RWPE2 (cell line): ENCODE measurements at regions not wholly inside any gene's neighbourhood (a gene's known extent, or its start where the extent isn't known, plus 50 kb on each side); places are given as distances from the start of the nearest gene placed in this dataset.

Experiments used
- ATAC-seq: fragments of 200-7000 bp; cut with Tn5 transposase; 3 replicates; pipeline ENCODE4 v1.9.1; 2021; ENCODE audit warnings: low read depth
- DNase-seq: peaks from one replicate; pipeline ENCODE4 v3.0.0-alpha.2; 2020; ENCODE audit warnings: low spot score
- H3K27ac ChIP-seq: fragments of 450-650 bp; 2 replicates; pipeline ENCODE4 v1.5.1; 2017; ENCODE audit warnings: mild to moderate bottlenecking; ENCODE audit not compliant: poor library complexity, severe bottlenecking
- H3K27me3 ChIP-seq: fragments of 250-450 bp; sonication (Bioruptor Pico); 2 replicates; pipeline ENCODE4 v1.5.1; 2021; ENCODE audit warnings: mild to moderate bottlenecking, moderate library complexity; ENCODE audit not compliant: insufficient read depth, poor library complexity, severe bottlenecking
- H3K36me3 ChIP-seq: fragments of 250-450 bp; sonication (Bioruptor Pico); 2 replicates; pipeline ENCODE4 v1.5.1; 2020; ENCODE audit warnings: low read depth, mild to moderate bottlenecking, moderate library complexity
- H3K4me1 ChIP-seq: fragments of 250-450 bp; sonication (Bioruptor Pico); 2 replicates; pipeline ENCODE4 v1.5.1; 2021; ENCODE audit warnings: mild to moderate bottlenecking, moderate library complexity; ENCODE audit not compliant: insufficient read depth, poor library complexity, severe bottlenecking
- H3K4me3 ChIP-seq: fragments of 250-450 bp; sonication (Bioruptor Pico); 2 replicates; pipeline ENCODE4 v1.5.1; 2021; ENCODE audit warnings: mild to moderate bottlenecking, moderate library complexity; ENCODE audit not compliant: severe bottlenecking
- H3K9me3 ChIP-seq: fragments of 250-450 bp; sonication (Bioruptor Pico); 2 replicates; pipeline ENCODE4 v1.5.1; 2021; ENCODE audit warnings: mild to moderate bottlenecking, moderate library complexity; ENCODE audit not compliant: severe bottlenecking
- TF ChIP-seq, protein P1 (sequence below): fragments of 450-650 bp; IDR thresholded peaks from one replicate; pipeline ENCODE4 v1.5.1; 2017; ENCODE audit warnings: mild to moderate bottlenecking, moderate library complexity; ENCODE audit not compliant: poor library complexity, severe bottlenecking

GRCh38 chr14:38442208-38442607 is 186.3 kb upstream of the CLEC14A start:
- H3K27me3 ChIP-seq = no peaks in the 10 kb centered on the region
- TF ChIP-seq, protein P1, sequence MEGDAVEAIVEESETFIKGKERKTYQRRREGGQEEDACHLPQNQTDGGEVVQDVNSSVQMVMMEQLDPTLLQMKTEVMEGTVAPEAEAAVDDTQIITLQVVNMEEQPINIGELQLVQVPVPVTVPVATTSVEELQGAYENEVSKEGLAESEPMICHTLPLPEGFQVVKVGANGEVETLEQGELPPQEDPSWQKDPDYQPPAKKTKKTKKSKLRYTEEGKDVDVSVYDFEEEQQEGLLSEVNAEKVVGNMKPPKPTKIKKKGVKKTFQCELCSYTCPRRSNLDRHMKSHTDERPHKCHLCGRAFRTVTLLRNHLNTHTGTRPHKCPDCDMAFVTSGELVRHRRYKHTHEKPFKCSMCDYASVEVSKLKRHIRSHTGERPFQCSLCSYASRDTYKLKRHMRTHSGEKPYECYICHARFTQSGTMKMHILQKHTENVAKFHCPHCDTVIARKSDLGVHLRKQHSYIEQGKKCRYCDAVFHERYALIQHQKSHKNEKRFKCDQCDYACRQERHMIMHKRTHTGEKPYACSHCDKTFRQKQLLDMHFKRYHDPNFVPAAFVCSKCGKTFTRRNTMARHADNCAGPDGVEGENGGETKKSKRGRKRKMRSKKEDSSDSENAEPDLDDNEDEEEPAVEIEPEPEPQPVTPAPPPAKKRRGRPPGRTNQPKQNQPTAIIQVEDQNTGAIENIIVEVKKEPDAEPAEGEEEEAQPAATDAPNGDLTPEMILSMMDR = no peak
- ATAC-seq (no peak), DNase-seq (no peak)
- H3K27ac ChIP-seq = no peak overlapping the region
- H3K4me3 ChIP-seq = no peak overlapping the region
- no peaks in the 10 kb centered on the region for H3K9me3 ChIP-seq
- H3K4me1 ChIP-seq = no peaks in the 10 kb centered on the region
- no peaks in the 10 kb centered on the region for H3K36me3 ChIP-seq

DNA sequence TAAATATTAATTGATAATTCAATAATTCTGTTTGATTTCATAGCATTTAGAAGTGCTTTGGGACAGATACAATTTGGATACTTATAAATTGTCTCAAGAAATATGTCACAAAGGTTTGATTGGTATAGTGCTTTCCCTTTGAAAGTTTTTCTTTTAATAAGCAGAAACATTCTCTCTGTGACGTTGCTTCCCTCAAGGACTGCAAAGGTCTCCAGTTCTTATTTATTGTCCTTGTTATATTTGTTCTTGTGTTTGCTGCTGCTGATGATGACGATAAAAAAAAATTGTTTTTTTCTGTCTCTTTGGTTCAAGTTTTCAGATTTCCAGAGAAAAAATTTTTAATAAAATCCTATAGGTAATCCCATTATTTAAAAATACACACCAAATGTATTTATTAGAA is 176.3 kb upstream of the CLEC14A start:
- H3K27me3 ChIP-seq = no peaks in the 10 kb centered on the region
- no peaks in the 10 kb centered on the region for H3K36me3 ChIP-seq
- no peak overlapping the region for H3K27ac ChIP-seq
- H3K9me3 ChIP-seq = no peaks in the 10 kb centered on the region
- no peak for DNase-seq
- no peak overlapping the region for H3K4me3 ChIP-seq
- TF ChIP-seq, protein P1 = no peak
- H3K4me1 ChIP-seq = no peaks in the 10 kb centered on the region
- ATAC-seq = no peak

GRCh38 chr14:38431156-38431555 is 175.3 kb upstream of the CLEC14A start:
- H3K4me3 ChIP-seq = no peak overlapping the region
- no peak for DNase-seq
- H3K4me1 ChIP-seq = no peaks in the 10 kb centered on the region
- no peaks in the 10 kb centered on the region for H3K27me3 ChIP-seq
- H3K27ac ChIP-seq = no peak overlapping the region
- no peaks in the 10 kb centered on the region for H3K9me3 ChIP-seq
- no peaks in the 10 kb centered on the region for H3K36me3 ChIP-seq
- TF ChIP-seq, protein P1 = no peak
- ATAC-seq = no peak

DNA sequence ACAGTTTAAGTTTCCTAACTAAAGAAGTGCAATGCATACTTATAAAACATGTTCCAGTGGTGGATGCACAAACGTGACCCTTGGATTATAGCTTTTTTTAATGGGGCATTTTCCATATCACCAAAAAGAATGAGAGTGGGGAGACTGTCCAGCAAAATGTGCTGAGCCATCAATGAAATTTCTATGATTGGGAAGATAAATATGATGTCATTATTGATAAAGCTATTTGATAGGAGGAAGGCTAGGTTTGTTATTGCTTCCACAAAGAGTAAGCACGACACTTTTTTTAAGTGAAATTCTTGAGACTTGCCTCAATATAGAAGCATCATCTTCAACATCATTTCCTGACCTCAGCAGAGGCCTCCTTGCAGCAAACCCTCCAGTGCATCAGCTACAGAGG is 174.6 kb upstream of the CLEC14A start:
- H3K4me1 ChIP-seq = no peaks in the 10 kb centered on the region
- no peaks in the 10 kb centered on the region for H3K36me3 ChIP-seq
- no peaks in the 10 kb centered on the region for H3K27me3 ChIP-seq
- no peaks in the 10 kb centered on the region for H3K9me3 ChIP-seq
- DNase-seq = no peak
- TF ChIP-seq, protein P1 = no peak
- H3K27ac ChIP-seq = no peak overlapping the region
- H3K4me3 ChIP-seq = no peak overlapping the region
- ATAC-seq = no peak

DNA sequence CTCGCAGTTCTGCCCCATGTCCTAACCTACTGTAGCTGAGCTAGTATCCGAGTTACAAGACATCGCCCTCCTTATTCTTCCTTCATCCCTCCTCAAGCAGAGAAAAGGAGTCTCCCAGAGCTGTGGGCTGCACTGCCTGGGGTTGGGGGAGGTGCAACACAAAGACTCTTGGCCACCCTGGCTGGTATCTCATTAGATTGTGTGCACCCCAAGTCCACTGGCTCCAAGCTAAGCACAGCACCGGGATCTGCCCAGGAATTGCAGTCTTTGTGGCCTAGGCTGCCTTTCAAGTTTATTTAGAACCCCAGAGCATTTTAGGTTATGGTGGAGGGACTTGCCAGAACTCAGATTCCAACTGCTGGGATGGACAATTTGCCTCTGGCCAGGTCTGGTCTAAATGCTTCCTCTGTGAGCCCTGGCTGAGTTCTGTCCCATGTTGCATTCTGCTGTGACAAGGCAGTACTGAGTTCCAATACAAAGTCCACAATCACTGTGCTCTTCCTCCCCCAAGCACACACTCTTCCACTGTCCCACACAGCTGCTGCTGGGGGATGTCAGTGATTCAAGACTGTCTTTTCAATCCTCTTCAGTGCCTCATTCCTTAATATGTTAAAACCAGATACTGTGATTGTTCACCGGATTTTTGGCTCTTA is 169.6 kb upstream of the CLEC14A start:
- TF ChIP-seq, protein P1 = no peak
- H3K4me1 ChIP-seq = peaks cover 1% of the 10 kb centered on the region
- ATAC-seq (no peak), DNase-seq (no peak)
- H3K36me3 ChIP-seq = no peaks in the 10 kb centered on the region
- H3K27ac ChIP-seq = no peak overlapping the region
- H3K27me3 ChIP-seq = no peaks in the 10 kb centered on the region
- H3K9me3 ChIP-seq = no peaks in the 10 kb centered on the region
- H3K4me3 ChIP-seq = no peak overlapping the region
